ENCODE measurements at regions not wholly inside any gene's neighbourhood (a gene's known extent, or its start where the extent isn't known, plus 50 kb on each side); places are given as distances from the start of the nearest gene placed in this dataset.

DNA sequence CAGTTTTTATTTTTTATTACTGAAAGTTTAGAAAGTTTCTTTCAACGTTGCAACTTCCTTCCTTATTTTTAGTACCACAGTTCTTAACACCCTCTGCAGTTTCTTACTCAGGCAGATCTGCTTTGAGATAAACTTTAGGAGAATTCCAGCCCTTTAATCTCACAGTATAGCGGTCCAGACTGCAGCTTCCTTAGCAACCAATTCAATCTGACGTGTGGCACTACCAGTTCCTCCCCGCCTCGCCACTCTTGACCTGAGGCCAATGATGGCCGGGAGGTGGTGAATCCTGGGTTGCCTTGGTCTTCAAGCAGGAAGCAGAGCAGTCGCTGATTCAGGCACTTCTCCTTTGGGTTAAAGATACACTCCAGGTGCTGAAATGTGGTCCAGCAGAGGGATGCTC is 334.3 kb upstream of the TRPC7 start:
- Histone ChIP-seq H3K4me1 (ENCODE audit: control insufficient read depth in 5 of 5, insufficient read depth in 5 of 5, low read length in 5 of 5) (no peaks in the 10 kb centered on the region), H3K27me3 (ENCODE audit: control insufficient read depth in 3 of 3, insufficient read depth in 3 of 3, low read length in 2 of 3) (no peaks in the 10 kb centered on the region), H3K9me3 (ENCODE audit: control insufficient read depth in 4 of 4, insufficient read depth in 3 of 4, low read length in 3 of 4) (peaks cover 0 to 6% (median 0%) of the 10 kb centered on the region in 4 donors), H3K27ac (ENCODE audit: low read depth in 1 of 2, low read length in 1 of 2) (no peak overlapping the region), H3K4me3 (no peak overlapping the region), H3K36me3 (ENCODE audit: control insufficient read depth in 4 of 4, insufficient read depth in 4 of 4, low read length in 4 of 4) (no peaks in the 10 kb centered on the region), H3K9ac (ENCODE audit: insufficient read depth in 1 of 2, low read length in 2 of 2) (no peak overlapping the region)
- TF ChIP-seq, protein P1, sequence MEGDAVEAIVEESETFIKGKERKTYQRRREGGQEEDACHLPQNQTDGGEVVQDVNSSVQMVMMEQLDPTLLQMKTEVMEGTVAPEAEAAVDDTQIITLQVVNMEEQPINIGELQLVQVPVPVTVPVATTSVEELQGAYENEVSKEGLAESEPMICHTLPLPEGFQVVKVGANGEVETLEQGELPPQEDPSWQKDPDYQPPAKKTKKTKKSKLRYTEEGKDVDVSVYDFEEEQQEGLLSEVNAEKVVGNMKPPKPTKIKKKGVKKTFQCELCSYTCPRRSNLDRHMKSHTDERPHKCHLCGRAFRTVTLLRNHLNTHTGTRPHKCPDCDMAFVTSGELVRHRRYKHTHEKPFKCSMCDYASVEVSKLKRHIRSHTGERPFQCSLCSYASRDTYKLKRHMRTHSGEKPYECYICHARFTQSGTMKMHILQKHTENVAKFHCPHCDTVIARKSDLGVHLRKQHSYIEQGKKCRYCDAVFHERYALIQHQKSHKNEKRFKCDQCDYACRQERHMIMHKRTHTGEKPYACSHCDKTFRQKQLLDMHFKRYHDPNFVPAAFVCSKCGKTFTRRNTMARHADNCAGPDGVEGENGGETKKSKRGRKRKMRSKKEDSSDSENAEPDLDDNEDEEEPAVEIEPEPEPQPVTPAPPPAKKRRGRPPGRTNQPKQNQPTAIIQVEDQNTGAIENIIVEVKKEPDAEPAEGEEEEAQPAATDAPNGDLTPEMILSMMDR (IDR thresholded peaks at IDR 0.05; ENCODE audit: control extremely low read depth, extremely low read depth): no peak
- no peak for ATAC-seq (ENCODE audit: insufficient read depth, low FRiP score)
- DNase-seq: no peak
- WGBS, 2 donors: 17 to 37% methylated on average over 7 of the region's 7 CpGs

DNA sequence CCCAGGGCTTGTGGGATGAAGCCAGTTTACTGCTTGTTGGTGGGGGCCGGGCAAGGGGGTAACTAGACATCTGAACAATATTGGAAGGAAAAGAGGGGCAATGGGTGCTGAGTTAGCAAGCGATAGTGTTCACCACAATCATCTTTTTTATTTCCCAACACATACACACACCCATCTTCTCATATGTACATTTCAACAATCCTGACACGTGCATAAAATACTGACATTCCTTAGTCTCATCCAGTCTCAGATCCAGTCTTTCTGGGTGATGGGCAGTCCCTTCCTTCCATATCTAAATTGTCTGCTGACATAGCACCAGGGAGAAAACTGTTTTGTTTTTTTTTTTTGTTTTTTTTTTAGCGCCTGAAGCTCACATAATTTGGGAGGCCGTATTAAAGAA is 333.6 kb upstream of the TRPC7 start:
- no peak for DNase-seq
- H3K4me3 ChIP-seq: no peak overlapping the region
- TF ChIP-seq, protein P1 (IDR thresholded peaks at IDR 0.05; ENCODE audit: control extremely low read depth, extremely low read depth): no peak
- H3K9ac ChIP-seq (ENCODE audit: insufficient read depth in 1 of 2, low read length in 2 of 2): no peak overlapping the region
- no peaks in the 10 kb centered on the region for H3K27me3 ChIP-seq (ENCODE audit: control insufficient read depth in 3 of 3, insufficient read depth in 3 of 3, low read length in 2 of 3)
- no peaks in the 10 kb centered on the region for H3K4me1 ChIP-seq (ENCODE audit: control insufficient read depth in 5 of 5, insufficient read depth in 5 of 5, low read length in 5 of 5)
- H3K27ac ChIP-seq (ENCODE audit: low read depth in 1 of 2, low read length in 1 of 2): no peak overlapping the region
- H3K36me3 ChIP-seq (ENCODE audit: control insufficient read depth in 4 of 4, insufficient read depth in 4 of 4, low read length in 4 of 4): no peaks in the 10 kb centered on the region
- 76 to 79% methylated on average over 5 of the region's 5 CpGs for WGBS, 2 donors
- no peak for ATAC-seq (ENCODE audit: insufficient read depth, low FRiP score)
- peaks cover 0 to 6% (median 0%) of the 10 kb centered on the region in 4 donors for H3K9me3 ChIP-seq (ENCODE audit: control insufficient read depth in 4 of 4, insufficient read depth in 3 of 4, low read length in 3 of 4)

DNA sequence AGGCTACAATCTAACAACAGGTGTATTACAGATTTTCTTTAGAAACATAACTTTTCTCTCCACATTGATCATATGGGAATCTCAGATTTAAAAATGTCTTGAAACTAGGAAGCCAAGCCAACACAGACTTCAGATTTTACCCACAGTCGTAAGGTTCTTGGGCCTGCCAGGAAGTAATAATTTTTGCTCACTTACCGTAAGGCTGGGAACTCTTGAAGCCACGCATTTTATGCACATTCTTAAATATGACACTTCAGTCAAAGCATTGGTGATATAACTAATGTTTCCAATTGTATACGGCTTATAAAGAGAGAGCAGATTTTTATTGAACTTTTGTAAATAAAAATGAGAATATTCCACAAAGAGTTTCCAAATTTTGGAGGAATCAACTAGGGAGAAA is 328.9 kb upstream of the TRPC7 start:
- TF ChIP-seq, protein P1 (IDR thresholded peaks at IDR 0.05; ENCODE audit: control extremely low read depth, extremely low read depth): no peak
- no peak for ATAC-seq (ENCODE audit: insufficient read depth, low FRiP score)
- Histone ChIP-seq H3K9me3 (ENCODE audit: control insufficient read depth in 4 of 4, insufficient read depth in 3 of 4, low read length in 3 of 4) (no peaks in the 10 kb centered on the region), H3K9ac (ENCODE audit: insufficient read depth in 1 of 2, low read length in 2 of 2) (no peak overlapping the region), H3K4me1 (ENCODE audit: control insufficient read depth in 5 of 5, insufficient read depth in 5 of 5, low read length in 5 of 5) (no peaks in the 10 kb centered on the region), H3K27me3 (ENCODE audit: control insufficient read depth in 3 of 3, insufficient read depth in 3 of 3, low read length in 2 of 3) (no peaks in the 10 kb centered on the region), H3K27ac (ENCODE audit: low read depth in 1 of 2, low read length in 1 of 2) (no peak overlapping the region), H3K36me3 (ENCODE audit: control insufficient read depth in 4 of 4, insufficient read depth in 4 of 4, low read length in 4 of 4) (no peaks in the 10 kb centered on the region), H3K4me3 (no peak overlapping the region)
- DNase-seq: no peak
- WGBS, 2 donors: 56 to 57% methylated on average over 4 of the region's 4 CpGs

DNA sequence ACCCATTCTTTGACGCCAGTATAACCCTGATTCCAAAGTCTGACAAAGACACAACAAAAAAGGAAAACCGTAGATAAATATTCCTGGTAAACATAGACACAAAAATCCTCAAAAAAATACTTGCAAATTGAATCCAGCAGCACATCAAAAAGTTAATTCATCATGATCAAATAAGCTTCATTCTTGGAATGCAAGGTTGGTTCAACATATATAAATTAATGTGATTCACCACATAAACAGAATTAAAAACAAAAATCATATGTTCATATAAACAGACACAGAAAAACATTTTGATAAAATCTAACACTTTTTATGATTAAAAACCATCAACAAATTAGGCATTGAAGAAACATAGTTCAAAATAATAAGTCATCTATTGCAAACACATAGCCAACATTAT is 324.2 kb upstream of the TRPC7 start:
- Histone ChIP-seq H3K4me1 (ENCODE audit: control insufficient read depth in 5 of 5, insufficient read depth in 5 of 5, low read length in 5 of 5) (no peaks in the 10 kb centered on the region), H3K27ac (ENCODE audit: low read depth in 1 of 2, low read length in 1 of 2) (no peak overlapping the region), H3K9me3 (ENCODE audit: control insufficient read depth in 4 of 4, insufficient read depth in 3 of 4, low read length in 3 of 4) (peaks cover 0 to 8% (median 0%) of the 10 kb centered on the region in 4 donors), H3K9ac (ENCODE audit: insufficient read depth in 1 of 2, low read length in 2 of 2) (no peak overlapping the region), H3K27me3 (ENCODE audit: control insufficient read depth in 3 of 3, insufficient read depth in 3 of 3, low read length in 2 of 3) (no peaks in the 10 kb centered on the region), H3K4me3 (no peak overlapping the region), H3K36me3 (ENCODE audit: control insufficient read depth in 4 of 4, insufficient read depth in 4 of 4, low read length in 4 of 4) (no peaks in the 10 kb centered on the region)
- TF ChIP-seq, protein P1 (IDR thresholded peaks at IDR 0.05; ENCODE audit: control extremely low read depth, extremely low read depth): no peak
- ATAC-seq (ENCODE audit: insufficient read depth, low FRiP score) (no peak), DNase-seq (no peak)
- WGBS, 2 donors: 29 to 86% methylated on average over 2 of the region's 2 CpGs
